Astrocyte (in vitro differentiated cells and primary cell): ENCODE measurements at regions not wholly inside any gene's neighbourhood (a gene's known extent, or its start where the extent isn't known, plus 50 kb on each side); places are given as distances from the start of the nearest gene placed in this dataset.

Experiments
- DNase-seq: peaks from one replicate; pipeline ENCODE4 v3.0.0-alpha.2; 2010; ENCODE audit warnings: low read depth
- FAIRE-seq: peaks from 2 replicates; lab custom pipeline; 2011; peaks lifted over from hg19 to GRCh38; lab: Jason Lieb, UNC
- H2AFZ ChIP-seq: 2 replicates; pipeline ENCODE4 v1.6.0; 2012; ENCODE audit warnings: low read depth, low read length, inconsistent platforms
- H3K27ac ChIP-seq: 2 replicates; pipeline ENCODE4 v1.5.1; 2011; ENCODE audit warnings: low read depth, low read length, inconsistent platforms
- H3K27me3 ChIP-seq: 2 replicates; pipeline ENCODE4 v1.6.0; 2011; ENCODE audit warnings: low read length, inconsistent platforms; ENCODE audit not compliant: insufficient read depth
- H3K36me3 ChIP-seq: 2 replicates; pipeline ENCODE4 v1.5.1; 2011; ENCODE audit warnings: low read length, inconsistent platforms; ENCODE audit not compliant: insufficient read depth
- H3K4me1 ChIP-seq: 2 replicates; pipeline ENCODE4 v1.5.1; 2011; ENCODE audit warnings: low read length, inconsistent platforms; ENCODE audit not compliant: insufficient read depth
- H3K4me2 ChIP-seq: 2 replicates; pipeline ENCODE4 v1.6.0; 2012; ENCODE audit warnings: low read length, inconsistent platforms
- H3K4me3 ChIP-seq: 2 replicates; pipeline ENCODE4 v1.5.1; 2011; ENCODE audit warnings: low read depth, mild to moderate bottlenecking, low read length, inconsistent platforms; ENCODE audit not compliant: insufficient read depth
- H3K79me2 ChIP-seq: 2 replicates; pipeline ENCODE4 v1.6.0; 2012; ENCODE audit warnings: mild to moderate bottlenecking, low read length, inconsistent platforms; ENCODE audit not compliant: insufficient read depth
- H3K9ac ChIP-seq: 2 replicates; pipeline ENCODE4 v1.6.0; 2012; ENCODE audit warnings: mild to moderate bottlenecking, low read length, inconsistent platforms
- H3K9me3 ChIP-seq: 2 replicates; pipeline ENCODE4 v1.5.1; 2012; ENCODE audit warnings: low read depth, mild to moderate bottlenecking, low read length, inconsistent platforms; ENCODE audit not compliant: insufficient read depth
- H4K20me1 ChIP-seq: 2 replicates; pipeline ENCODE4 v1.6.0; 2012; ENCODE audit warnings: low read length, inconsistent platforms; ENCODE audit not compliant: insufficient read depth
- H3K27ac Mint-ChIP-seq: one replicate; pipeline ENCODE4 v1.8.0; 2021; ENCODE audit warnings: mild to moderate bottlenecking, mixed read lengths; ENCODE audit not compliant: unreplicated experiment
- H3K27me3 Mint-ChIP-seq: one replicate; pipeline ENCODE4 v1.8.0; 2021; ENCODE audit warnings: low read depth, mixed read lengths; ENCODE audit not compliant: unreplicated experiment
- H3K36me3 Mint-ChIP-seq: one replicate; pipeline ENCODE4 v1.8.0; 2021; ENCODE audit warnings: low read depth, mixed read lengths; ENCODE audit not compliant: unreplicated experiment
- H3K4me1 Mint-ChIP-seq: one replicate; pipeline ENCODE4 v1.8.0; 2021; ENCODE audit warnings: low read depth, mixed read lengths; ENCODE audit not compliant: unreplicated experiment
- H3K4me3 Mint-ChIP-seq: one replicate; pipeline ENCODE4 v1.8.0; 2021; ENCODE audit warnings: mild to moderate bottlenecking, moderate library complexity, mixed read lengths; ENCODE audit not compliant: unreplicated experiment
- H3K9me3 Mint-ChIP-seq: one replicate; pipeline ENCODE4 v1.8.0; 2021; ENCODE audit warnings: mild to moderate bottlenecking, mixed read lengths; ENCODE audit not compliant: unreplicated experiment
- EZH2 ChIP-seq: IDR thresholded peaks from 2 replicates; pipeline ENCODE4 v1.6.1; 2012; ENCODE audit warnings: mild to moderate bottlenecking, low read length, inconsistent platforms; ENCODE audit not compliant: insufficient read depth
- TF ChIP-seq, protein P1 (sequence below): IDR thresholded peaks from 2 replicates; pipeline ENCODE4 v1.5.1; 2011; ENCODE audit warnings: low read depth, mild to moderate bottlenecking, inconsistent platforms, low read length, moderate library complexity; ENCODE audit not compliant: insufficient read depth

DNA sequence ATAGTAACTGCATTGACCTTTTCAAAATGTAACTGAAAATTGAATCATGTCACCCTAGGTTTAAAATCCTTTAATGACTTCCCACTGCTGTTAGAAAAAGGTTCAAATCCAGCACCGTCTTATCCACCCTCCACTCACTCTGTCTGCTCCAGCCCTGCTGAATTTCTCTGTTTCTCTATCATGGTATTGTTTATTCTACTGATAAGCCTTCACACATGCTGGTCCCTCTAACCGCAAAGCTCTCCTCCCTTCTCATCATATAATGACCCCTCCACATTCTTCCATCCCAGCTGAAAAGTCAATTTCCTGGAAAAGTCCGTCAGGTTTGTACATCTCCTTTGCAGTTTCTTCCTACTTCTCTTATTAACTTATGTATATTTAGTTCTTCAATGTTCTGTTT, 389.2 kb upstream of the F9 start:
- FAIRE-seq (no peak), DNase-seq (no peak)
- Histone ChIP-seq H3K36me3 (no peaks in the 10 kb centered on the region), H3K4me1 (no peaks in the 10 kb centered on the region), H2AFZ (no peak overlapping the region), H3K27me3 (no peaks in the 10 kb centered on the region), H3K4me3 (no peak overlapping the region), H3K27ac (no peak overlapping the region), H3K4me2 (no peak overlapping the region), H3K79me2 (no peaks in the 10 kb centered on the region), H4K20me1 (no peaks in the 10 kb centered on the region), H3K9ac (no peak overlapping the region), H3K9me3 (no peaks in the 10 kb centered on the region)
- TF ChIP-seq EZH2: no peak
- TF ChIP-seq, protein P1, sequence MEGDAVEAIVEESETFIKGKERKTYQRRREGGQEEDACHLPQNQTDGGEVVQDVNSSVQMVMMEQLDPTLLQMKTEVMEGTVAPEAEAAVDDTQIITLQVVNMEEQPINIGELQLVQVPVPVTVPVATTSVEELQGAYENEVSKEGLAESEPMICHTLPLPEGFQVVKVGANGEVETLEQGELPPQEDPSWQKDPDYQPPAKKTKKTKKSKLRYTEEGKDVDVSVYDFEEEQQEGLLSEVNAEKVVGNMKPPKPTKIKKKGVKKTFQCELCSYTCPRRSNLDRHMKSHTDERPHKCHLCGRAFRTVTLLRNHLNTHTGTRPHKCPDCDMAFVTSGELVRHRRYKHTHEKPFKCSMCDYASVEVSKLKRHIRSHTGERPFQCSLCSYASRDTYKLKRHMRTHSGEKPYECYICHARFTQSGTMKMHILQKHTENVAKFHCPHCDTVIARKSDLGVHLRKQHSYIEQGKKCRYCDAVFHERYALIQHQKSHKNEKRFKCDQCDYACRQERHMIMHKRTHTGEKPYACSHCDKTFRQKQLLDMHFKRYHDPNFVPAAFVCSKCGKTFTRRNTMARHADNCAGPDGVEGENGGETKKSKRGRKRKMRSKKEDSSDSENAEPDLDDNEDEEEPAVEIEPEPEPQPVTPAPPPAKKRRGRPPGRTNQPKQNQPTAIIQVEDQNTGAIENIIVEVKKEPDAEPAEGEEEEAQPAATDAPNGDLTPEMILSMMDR: no peak
- Mint-ChIP-seq H3K36me3 (no peaks in the 10 kb centered on the region), H3K9me3 (peaks cover 5% of the 10 kb centered on the region), H3K27ac (no peak overlapping the region), H3K4me1 (no peaks in the 10 kb centered on the region), H3K27me3 (no peaks in the 10 kb centered on the region), H3K4me3 (no peak overlapping the region)

DNA sequence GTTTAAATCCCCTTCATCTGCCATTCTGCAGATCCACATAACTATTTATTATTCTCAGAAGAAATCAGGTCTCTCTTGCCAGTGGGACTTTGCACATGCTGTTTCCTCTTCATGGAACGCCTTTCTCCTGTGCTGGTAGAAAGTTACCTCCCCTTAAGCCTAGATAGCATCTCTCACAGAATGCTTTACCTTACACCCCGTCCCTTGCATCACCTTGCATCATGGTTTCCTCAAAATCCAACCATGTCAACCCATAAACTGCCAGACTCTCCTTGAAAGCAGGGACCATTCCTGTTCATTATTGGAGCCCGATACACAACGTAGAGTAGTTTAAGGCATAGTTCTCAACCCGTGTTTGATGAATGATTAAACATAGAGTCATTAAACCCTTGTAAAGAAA, 396.2 kb upstream of the F9 start:
- no peak for FAIRE-seq
- H3K27ac Mint-ChIP-seq: no peak overlapping the region

DNA sequence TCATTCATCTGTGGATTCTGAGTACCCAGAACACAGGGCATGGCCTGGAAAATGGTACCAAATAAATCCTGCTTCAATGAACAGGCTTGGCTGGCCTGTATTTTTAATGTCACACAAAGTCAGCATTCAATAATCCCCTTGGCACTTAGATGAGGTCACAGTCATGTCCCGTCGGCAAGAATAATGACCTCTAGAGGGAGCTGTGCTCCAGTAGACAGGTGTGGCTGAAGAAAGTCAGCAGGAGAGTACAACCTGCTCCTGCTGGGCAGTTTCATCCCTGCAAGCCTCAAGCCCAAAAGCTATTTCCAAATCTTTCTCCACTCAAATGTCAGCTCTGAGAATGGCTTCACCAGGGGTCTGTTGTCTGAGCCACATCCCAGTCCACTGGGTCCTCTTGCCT, 404.0 kb upstream of the F9 start:
- Mint-ChIP-seq H3K27ac (no peak overlapping the region), H3K36me3 (no peaks in the 10 kb centered on the region)

More for the DNA sequence above, 396.2 kb upstream of the F9 start:
- H3K27me3 Mint-ChIP-seq: no peaks in the 10 kb centered on the region
- Histone ChIP-seq H4K20me1 (no peaks in the 10 kb centered on the region), H3K9me3 (no peaks in the 10 kb centered on the region), H3K4me3 (no peak overlapping the region), H2AFZ (no peak overlapping the region), H3K79me2 (no peaks in the 10 kb centered on the region), H3K9ac (no peak overlapping the region), H3K4me2 (no peak overlapping the region), H3K4me1 (no peaks in the 10 kb centered on the region), H3K36me3 (no peaks in the 10 kb centered on the region), H3K27ac (no peak overlapping the region), H3K27me3 (no peaks in the 10 kb centered on the region)
- H3K4me3 Mint-ChIP-seq: no peak overlapping the region
- H3K36me3 Mint-ChIP-seq: no peaks in the 10 kb centered on the region
- DNase-seq: no peak
- TF ChIP-seq, protein P1: no peak
- no peak for TF ChIP-seq EZH2
- no peaks in the 10 kb centered on the region for H3K4me1 Mint-ChIP-seq
- H3K9me3 Mint-ChIP-seq: no peaks in the 10 kb centered on the region

More for the DNA sequence above, 404.0 kb upstream of the F9 start:
- TF ChIP-seq, protein P1: no peak
- H3K27me3 ChIP-seq: no peaks in the 10 kb centered on the region
- no peak overlapping the region for H3K27ac ChIP-seq
- no peak for FAIRE-seq
- no peak overlapping the region for H3K4me3 Mint-ChIP-seq
- H2AFZ ChIP-seq: no peak overlapping the region
- H3K4me1 ChIP-seq: peaks cover 1% of the 10 kb centered on the region
- no peak for DNase-seq
- H3K9ac ChIP-seq: no peak overlapping the region
- H3K9me3 Mint-ChIP-seq: no peaks in the 10 kb centered on the region
- H3K36me3 ChIP-seq: no peaks in the 10 kb centered on the region
- no peak overlapping the region for H3K4me2 ChIP-seq
- no peak overlapping the region for H3K4me3 ChIP-seq
- no peaks in the 10 kb centered on the region for H3K9me3 ChIP-seq
- no peaks in the 10 kb centered on the region for H4K20me1 ChIP-seq
- H3K79me2 ChIP-seq: no peaks in the 10 kb centered on the region
- H3K4me1 Mint-ChIP-seq: no peaks in the 10 kb centered on the region
- no peaks in the 10 kb centered on the region for H3K27me3 Mint-ChIP-seq
